ENCODE measurements at regions not wholly inside any gene's neighbourhood (a gene's known extent, or its start where the extent isn't known, plus 50 kb on each side); places are given as distances from the start of the nearest gene placed in this dataset.

GRCh38 chr5:152181461-152181860, 223.6 kb downstream of the NMUR2 start:
- TF ChIP-seq POLR2A (IDR thresholded peaks at IDR 0.05) (no peak), CTCF (IDR thresholded peaks at IDR 0.05) (no peak)
